CD4-positive, alpha-beta T cell (primary cell): ENCODE measurements at regions not wholly inside any gene's neighbourhood (a gene's known extent, or its start where the extent isn't known, plus 50 kb on each side); places are given as distances from the start of the nearest gene placed in this dataset.

Source experiments
- ATAC-seq: fragments of 200-7000 bp; cut with Tn5 transposase; one replicate; pipeline ENCODE4 v1.10.0; 2022; ENCODE audit warnings: mild to moderate bottlenecking; ENCODE audit not compliant: poor library complexity
- CTCF ChIA-PET: fragments of 350-600 bp; sonication (Branson Sonifier 250); formaldehyde crosslinking; loops from one replicate; lab custom pipeline; 2021; ENCODE audit warnings: antibody characterized with exemption, inconsistent platforms; lab: Charles Lee
- POLR2A ChIA-PET: fragments of 350-600 bp; sonication (Branson Sonifier 250); formaldehyde crosslinking; loops from one replicate; lab custom pipeline; 2021; ENCODE audit warnings: antibody characterized with exemption, inconsistent platforms; lab: Charles Lee
- DNase-seq, 14 experiments: peaks; one replicate each; pipeline ENCODE4 v3.0.0-alpha.2; 2013 to 2020; ENCODE audit warnings: mixed read lengths in 2 of 14
- H3K27ac ChIP-seq, 2 donors: one replicate each; pipeline versions ENCODE4 v1.5.1 to v1.7.0; 2013; ENCODE audit warnings: low read length in 2 of 2, low read depth in 1 of 2, mild to moderate bottlenecking in 1 of 2
- H3K27me3 ChIP-seq, 2 experiments: 1 replicate in 1 of 2; 2 replicates in 1 of 2; pipeline versions ENCODE4 v1.6.1 to v1.7.0; 2013; ENCODE audit warnings: low read length in 2 of 2, control low read depth in 1 of 2, mild to moderate bottlenecking in 1 of 2, moderate library complexity in 1 of 2; ENCODE audit not compliant: insufficient read depth in 2 of 2, control insufficient read depth in 1 of 2
- H3K36me3 ChIP-seq: one replicate; pipeline ENCODE4 v1.6.1; 2013; ENCODE audit warnings: low read length, control low read depth; ENCODE audit not compliant: insufficient read depth
- H3K4me1 ChIP-seq: one replicate; pipeline ENCODE4 v1.6.1; 2013; ENCODE audit warnings: low read length, control low read depth; ENCODE audit not compliant: insufficient read depth
- H3K4me3 ChIP-seq: one replicate; pipeline ENCODE4 v1.5.1; 2013; ENCODE audit warnings: mild to moderate bottlenecking, low read length, moderate library complexity
- H3K9me3 ChIP-seq, 2 experiments: 1 replicate in 1 of 2; 2 replicates in 1 of 2; pipeline versions ENCODE4 v1.6.1 to v1.7.0; 2013; ENCODE audit warnings: low read length in 2 of 2, mild to moderate bottlenecking in 2 of 2, control low read depth in 1 of 2, moderate library complexity in 1 of 2; ENCODE audit not compliant: control insufficient read depth in 1 of 2, insufficient read depth in 1 of 2
- H3K27ac Mint-ChIP-seq: one replicate; pipeline ENCODE4 v1.8.0; 2020; ENCODE audit warnings: mixed read lengths
- H3K27me3 Mint-ChIP-seq: one replicate; pipeline ENCODE4 v1.8.0; 2021; ENCODE audit warnings: mixed read lengths
- H3K36me3 Mint-ChIP-seq: one replicate; pipeline ENCODE4 v1.8.0; 2021; ENCODE audit warnings: low read depth, mixed read lengths
- H3K4me1 Mint-ChIP-seq: one replicate; pipeline ENCODE4 v1.8.0; 2021; ENCODE audit warnings: low read depth, mixed read lengths
- H3K4me3 Mint-ChIP-seq: one replicate; pipeline ENCODE4 v1.8.0; 2020; ENCODE audit warnings: mild to moderate bottlenecking, mixed read lengths
- H3K9me3 Mint-ChIP-seq: one replicate; pipeline ENCODE4 v1.8.0; 2020; ENCODE audit warnings: mixed read lengths
- CTCF ChIP-seq: fragments of 200-600 bp; IDR thresholded peaks from one replicate; pipeline ENCODE4 v1.8.0; 2022; ENCODE audit warnings: antibody characterized with exemption, mild to moderate bottlenecking
- intact Hi-C, 2 experiments: fragments of 100-400 bp; cut with DNase I in 1 of 2; cut with micrococcal nuclease in 1 of 2; formaldehyde crosslinking; loops; one replicate each; pipeline versions ENCODE4 v1.15.1 to v1.9.0; 2023 to 2025; cut with DNase I, micrococcal nuclease

- intact Hi-C loops, result no loop called here
- Histone ChIP-seq H3K36me3 (no peaks in the 10 kb centered on the region), H3K27me3 (no peaks in the 10 kb centered on the region), H3K4me3 (no peak overlapping the region), H3K27ac (no peak overlapping the region), H3K9me3 (peaks cover 0 to 3% of the 10 kb centered on the region in 2 experiments), H3K4me1 (no peaks in the 10 kb centered on the region)
- no peak for DNase-seq
- peaks cover 21% of the 10 kb centered on the region for H3K9me3 Mint-ChIP-seq
- no peak for ATAC-seq
- no peak overlapping the region for H3K27ac Mint-ChIP-seq
- no peak overlapping the region for H3K4me3 Mint-ChIP-seq
- no peaks in the 10 kb centered on the region for H3K36me3 Mint-ChIP-seq
- TF ChIP-seq CTCF, result no peak
- H3K27me3 Mint-ChIP-seq, result no peaks in the 10 kb centered on the region
- H3K4me1 Mint-ChIP-seq, result no peaks in the 10 kb centered on the region
- CTCF ChIA-PET, result no interaction called here
- POLR2A ChIA-PET, result no interaction called here
These were observed 797.0 kb downstream of the TDRD15 start for GRCh38 chr2:21920721-21921120.

GRCh38 chr2:21924640-21925285, 801.0 kb downstream of the TDRD15 start:
- CTCF ChIA-PET, result no interaction called here
- no peak overlapping the region for H3K27ac ChIP-seq
- ATAC-seq, result no peak
- Mint-ChIP-seq H3K4me1 (no peaks in the 10 kb centered on the region), H3K36me3 (no peaks in the 10 kb centered on the region), H3K27me3 (no peaks in the 10 kb centered on the region), H3K9me3 (peaks cover 22% of the 10 kb centered on the region), H3K27ac (no peak overlapping the region), H3K4me3 (no peak overlapping the region)
- H3K27me3 ChIP-seq, result no peaks in the 10 kb centered on the region
- TF ChIP-seq CTCF, result no peak
- no peak overlapping the region for H3K4me3 ChIP-seq
- H3K9me3 ChIP-seq, result peaks cover 0 to 14% of the 10 kb centered on the region in 2 experiments
- POLR2A ChIA-PET, result no interaction called here
- no peaks in the 10 kb centered on the region for H3K4me1 ChIP-seq
- intact Hi-C loops, result no loop called here
- no peaks in the 10 kb centered on the region for H3K36me3 ChIP-seq
- no peak for DNase-seq

GRCh38 chr2:21928292-21928691, 804.5 kb downstream of the TDRD15 start:
- no peak overlapping the region for H3K4me3 Mint-ChIP-seq
- no peaks in the 10 kb centered on the region for H3K27me3 ChIP-seq
- H3K36me3 Mint-ChIP-seq, result no peaks in the 10 kb centered on the region
- peaks cover 0 to 14% of the 10 kb centered on the region in 2 experiments for H3K9me3 ChIP-seq
- DNase-seq (no peak), ATAC-seq (no peak)
- no peak overlapping the region for H3K27ac ChIP-seq
- no peak for TF ChIP-seq CTCF
- peaks cover 13% of the 10 kb centered on the region for H3K9me3 Mint-ChIP-seq
- CTCF ChIA-PET, result no interaction called here
- intact Hi-C loops, result no loop called here
- H3K4me3 ChIP-seq, result no peak overlapping the region
- no peaks in the 10 kb centered on the region for H3K4me1 ChIP-seq
- H3K4me1 Mint-ChIP-seq, result no peaks in the 10 kb centered on the region
- H3K27ac Mint-ChIP-seq, result no peak overlapping the region
- H3K36me3 ChIP-seq, result no peaks in the 10 kb centered on the region
- POLR2A ChIA-PET, result no interaction called here
- H3K27me3 Mint-ChIP-seq, result no peaks in the 10 kb centered on the region
